ENCODE measurements at regions not wholly inside any gene's neighbourhood (a gene's known extent, or its start where the extent isn't known, plus 50 kb on each side); places are given as distances from the start of the nearest gene placed in this dataset.
"Not testable (repeated sequence)": the region's sequence is repeated elsewhere in the genome, so short reads cannot be mapped to it uniquely, and the experiment has no call there.

- no peak for DNase-seq (ENCODE audit: low read depth in 2 of 2)
These were observed 74.3 kb upstream of the GUCY1A1 start for GRCh38 chr4:155592179-155592937.

DNA sequence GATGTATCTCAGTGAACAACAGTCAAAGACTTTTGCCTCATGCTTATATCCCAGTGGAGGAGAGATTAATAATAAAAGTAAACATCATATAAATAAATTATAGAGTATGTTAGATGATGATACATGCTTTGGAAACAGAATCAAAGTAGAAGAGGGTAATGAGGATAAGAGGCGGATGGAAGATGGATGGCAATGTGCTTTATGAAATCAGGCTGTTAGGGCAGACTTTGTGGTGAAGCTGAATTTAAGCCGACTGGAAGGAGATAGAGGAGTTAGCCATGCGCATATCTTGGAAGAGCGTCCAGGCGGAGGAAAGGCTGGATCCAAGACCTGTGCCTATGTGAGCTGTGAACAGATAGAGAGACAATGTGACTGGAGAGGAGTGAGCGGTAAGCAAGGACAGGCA lies 74.9 kb upstream of the GUCY1A1 start:
- no peak for DNase-seq (ENCODE audit: low read depth in 2 of 2)

DNA sequence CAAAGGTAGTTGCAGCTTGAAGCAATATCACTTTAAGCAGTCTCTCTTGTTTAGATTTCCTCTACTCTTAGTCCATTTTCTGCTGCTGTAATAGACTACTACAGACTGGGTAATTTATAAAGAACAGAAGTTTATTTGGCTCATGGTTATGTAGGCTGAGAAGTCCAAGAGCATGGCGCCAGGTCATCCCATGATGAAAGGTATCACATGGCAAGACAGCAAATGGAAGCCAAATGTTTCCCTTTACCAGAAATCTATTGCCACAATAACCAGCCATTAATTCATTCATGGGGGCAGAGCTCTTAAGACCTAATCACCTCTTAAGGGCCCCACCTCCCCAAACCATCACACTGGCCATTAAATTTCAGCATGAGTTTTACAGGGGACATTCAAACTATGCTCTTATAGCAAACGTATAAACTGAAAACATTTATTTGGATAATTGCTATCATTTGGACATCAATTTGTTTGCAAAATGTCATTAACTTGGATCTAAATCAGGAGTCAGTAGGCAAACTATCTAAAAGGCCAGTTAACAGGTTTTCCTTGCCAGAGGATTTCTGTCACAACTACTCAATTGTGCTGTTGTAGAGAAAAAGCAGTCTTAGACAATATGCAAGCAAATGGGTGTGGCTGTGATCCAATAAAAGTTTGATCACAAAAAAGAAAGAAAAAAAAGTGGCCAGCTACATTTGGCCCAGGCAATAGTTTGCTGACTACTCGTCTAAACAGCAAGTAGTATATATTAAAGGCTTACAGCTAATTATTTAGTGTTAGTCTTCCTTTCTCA lies 75.7 kb upstream of the GUCY1A1 start:
- DNase-seq (ENCODE audit: low read depth in 2 of 2) = no peak

DNA sequence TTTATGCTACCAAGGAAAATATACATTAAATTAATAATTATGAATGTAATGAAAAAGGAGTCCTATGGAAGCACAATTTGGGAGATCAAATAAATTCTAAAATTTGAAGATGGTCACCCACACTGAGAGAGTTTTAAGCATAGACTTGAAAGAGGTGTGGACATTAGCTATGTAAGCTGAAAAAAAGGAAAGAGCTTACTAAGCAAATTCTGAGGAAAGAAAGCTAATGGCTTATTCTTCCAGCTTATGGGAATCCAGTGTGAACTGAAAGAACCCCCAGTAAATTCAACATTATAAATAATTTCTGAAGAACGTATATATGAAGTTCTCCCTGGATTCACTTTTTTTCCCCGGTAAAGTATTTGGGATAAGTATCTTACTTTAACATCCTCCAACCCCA lies 78.2 kb upstream of the GUCY1A1 start:
- DNase-seq (ENCODE audit: low read depth in 2 of 2) = no peak

DNA sequence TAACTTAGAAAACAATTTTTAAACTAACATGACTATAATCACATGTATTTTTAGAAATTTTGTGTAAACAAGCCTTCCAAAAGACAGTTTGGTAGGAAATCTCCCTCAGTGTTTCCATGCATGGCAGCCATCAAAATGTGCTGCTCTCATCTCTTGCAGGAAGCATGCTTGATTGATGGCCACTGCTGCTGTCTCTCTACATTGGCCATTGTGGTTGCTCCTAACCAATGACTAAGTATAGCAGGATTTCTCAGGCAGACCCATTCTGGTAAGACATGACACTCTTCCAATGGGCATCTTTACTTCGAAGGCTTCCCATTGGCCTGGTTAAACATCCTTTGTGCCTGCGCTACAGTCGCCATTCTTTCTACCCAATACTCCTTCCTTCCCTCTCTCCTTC lies 78.9 kb upstream of the GUCY1A1 start:
- no peak for DNase-seq (ENCODE audit: low read depth in 2 of 2)

DNA sequence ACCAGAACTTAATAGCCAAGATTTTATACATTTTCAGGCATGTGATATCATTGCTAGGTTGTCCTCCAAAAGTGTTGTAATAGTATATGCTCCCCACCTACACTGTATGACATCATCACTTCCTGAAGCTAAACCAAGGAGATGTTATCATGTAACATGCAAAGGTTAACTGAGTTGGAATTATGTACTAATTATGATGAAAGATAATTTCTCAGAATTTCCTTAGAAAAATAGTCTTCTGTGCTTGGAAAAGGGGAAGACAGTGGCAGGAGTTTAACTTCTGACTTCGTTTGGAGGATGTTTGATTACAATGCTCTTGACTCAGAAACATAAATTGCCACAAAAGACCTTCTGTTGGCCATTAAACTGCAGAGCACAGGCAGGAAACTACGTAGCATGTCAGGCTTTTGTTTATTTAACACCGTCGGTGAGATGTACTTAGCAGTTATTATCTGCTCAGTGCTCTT lies 83.6 kb upstream of the GUCY1A1 start:
- DNase-seq (ENCODE audit: low read depth in 2 of 2) = no peak

DNA sequence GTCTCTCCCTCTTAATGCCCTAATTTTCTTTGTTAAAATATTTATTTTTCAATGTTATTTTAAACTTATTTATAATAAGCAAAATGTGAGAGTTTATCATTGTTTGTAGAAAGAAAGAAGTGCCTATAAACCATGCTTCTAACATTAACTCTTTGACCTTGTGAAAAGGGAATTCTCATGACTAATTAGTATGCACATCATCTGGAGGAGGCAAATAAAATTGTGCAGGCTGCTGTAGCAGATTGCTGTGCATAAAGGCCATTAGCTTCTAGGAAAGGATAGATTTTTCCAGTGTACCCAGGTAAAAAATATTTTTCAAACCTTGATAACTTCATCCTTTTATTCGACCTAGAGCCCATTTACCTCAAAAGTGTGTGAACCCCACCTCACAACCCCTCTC lies 84.6 kb upstream of the GUCY1A1 start:
- DNase-seq (ENCODE audit: low read depth in 2 of 2) = no peak

DNA sequence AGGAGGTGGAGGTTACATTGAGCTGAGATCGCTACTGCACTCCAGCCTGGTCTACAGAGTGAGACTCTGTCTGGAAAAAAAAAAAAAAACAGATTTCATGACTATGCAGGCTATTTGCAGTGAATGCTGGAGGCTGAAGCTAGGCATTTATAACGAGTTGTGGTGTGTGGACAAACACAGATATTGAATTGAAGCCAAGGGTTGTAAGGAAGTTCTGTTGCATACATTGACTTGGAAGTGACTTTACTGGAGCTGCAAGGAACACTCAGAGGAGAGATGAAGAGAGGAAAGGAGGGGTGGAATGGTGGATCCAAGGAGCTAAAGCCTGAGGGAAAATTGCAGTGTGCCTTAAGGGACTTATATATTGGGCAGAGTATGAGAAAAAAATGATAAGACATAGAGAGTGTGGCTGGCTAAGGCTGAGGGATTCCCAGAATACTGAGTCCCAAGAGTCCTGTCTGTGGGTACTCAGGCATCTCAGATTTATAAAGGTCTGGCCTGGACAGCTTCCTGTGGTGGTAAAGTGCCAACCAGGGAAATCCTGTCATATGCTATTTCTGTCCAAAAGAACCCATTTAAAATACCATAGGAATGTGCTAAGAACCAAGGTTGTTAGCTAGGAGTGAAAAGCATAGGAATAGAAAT lies 87.8 kb upstream of the GUCY1A1 start:
- DNase-seq (ENCODE audit: low read depth in 2 of 2) = no peak

DNA sequence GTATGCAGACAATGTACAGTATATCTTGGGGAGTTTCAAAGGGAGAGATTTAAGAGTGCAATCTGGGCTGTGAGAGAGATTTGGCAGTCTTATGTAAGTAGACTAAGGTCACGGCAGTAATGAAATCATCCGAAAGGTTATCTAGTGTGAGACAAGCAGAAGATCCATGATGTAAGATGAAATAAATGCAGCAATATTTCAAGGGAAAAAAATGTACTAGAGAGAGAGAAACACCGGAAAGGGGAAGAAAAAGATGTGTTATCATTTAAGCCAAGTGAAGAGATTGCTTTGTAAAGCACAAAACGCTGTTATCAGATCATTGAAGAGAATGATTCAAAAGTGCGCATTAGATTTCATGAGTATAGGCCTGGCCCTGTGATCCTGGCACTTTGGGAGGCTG lies 88.4 kb upstream of the GUCY1A1 start:
- DNase-seq (ENCODE audit: low read depth in 2 of 2) = no peak

- DNase-seq (ENCODE audit: low read depth in 2 of 2) = not testable (repeated sequence)
These were observed 92.3 kb upstream of the GUCY1A1 start for GRCh38 chr4:155574329-155574728.

GRCh38 chr4:155573126-155573525 lies 93.5 kb upstream of the GUCY1A1 start:
- no peak for DNase-seq (ENCODE audit: low read depth in 2 of 2)

GRCh38 chr4:155572106-155572703 lies 94.4 kb upstream of the GUCY1A1 start:
- DNase-seq (ENCODE audit: low read depth in 2 of 2) = no peak

DNA sequence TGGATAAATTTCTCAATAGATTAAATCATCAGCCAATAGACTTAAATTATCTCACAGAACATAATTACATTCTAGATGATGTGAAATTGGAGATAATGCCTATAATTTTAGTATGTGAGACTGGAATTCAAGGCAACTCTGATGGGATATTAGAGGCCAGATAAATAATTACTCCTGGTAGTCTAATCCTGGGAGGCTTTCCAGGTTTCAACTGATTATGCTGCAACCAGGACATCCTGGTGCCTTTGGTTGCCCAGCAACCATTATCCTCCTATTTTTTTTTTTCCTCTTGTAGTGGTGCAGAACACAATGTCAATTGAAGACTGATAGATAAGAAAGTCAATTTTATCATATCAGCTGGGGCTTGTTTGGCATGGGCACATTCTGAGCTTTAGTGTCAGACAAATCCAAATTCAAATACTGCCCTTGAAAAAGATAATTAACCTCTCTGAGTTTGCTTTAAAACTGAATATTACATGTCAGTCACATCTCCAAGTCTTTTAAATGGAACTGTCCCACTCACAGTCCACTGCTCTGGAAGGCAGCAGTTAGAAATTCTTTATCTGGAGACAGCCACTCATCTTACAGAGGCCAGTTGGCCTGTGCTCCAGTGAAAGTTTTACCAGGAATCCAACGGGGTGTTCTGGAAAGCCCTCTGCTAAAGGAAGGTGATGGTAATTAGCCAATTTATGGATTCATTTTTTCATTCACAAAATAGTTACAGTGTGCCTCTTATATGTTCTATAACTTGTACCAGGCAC lies 95.3 kb upstream of the GUCY1A1 start:
- no peak for DNase-seq (ENCODE audit: low read depth in 2 of 2)

GRCh38 chr4:155570661-155571060 lies 96.0 kb upstream of the GUCY1A1 start:
- DNase-seq (ENCODE audit: low read depth in 2 of 2) = no peak

DNA sequence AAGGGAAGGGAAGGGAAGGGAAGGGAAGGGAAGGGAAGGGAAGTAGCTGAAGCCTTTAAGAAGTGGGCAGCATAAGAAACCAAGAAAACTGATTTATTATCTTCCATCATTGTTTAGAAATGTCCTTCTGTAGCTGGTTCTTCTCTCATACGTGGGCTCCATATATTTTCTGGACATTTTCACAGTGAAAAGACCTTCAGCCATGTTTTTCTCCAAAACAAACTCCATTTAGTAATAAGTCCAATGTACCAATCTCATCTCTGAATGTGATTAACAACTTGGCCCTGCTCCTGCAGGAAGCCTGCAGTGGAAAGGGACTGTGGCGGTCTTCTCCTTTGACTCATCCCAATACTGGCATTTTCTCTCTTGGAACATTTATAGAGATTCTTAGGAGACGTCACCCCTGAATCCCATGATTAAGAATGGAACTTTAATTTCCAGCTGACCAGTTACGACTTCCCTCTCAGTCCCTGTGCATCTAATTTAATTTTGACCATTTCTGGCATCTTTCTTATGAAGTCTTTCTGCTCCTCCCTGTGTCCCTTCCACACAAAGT lies 96.6 kb upstream of the GUCY1A1 start:
- DNase-seq (ENCODE audit: low read depth in 2 of 2) = no peak

DNA sequence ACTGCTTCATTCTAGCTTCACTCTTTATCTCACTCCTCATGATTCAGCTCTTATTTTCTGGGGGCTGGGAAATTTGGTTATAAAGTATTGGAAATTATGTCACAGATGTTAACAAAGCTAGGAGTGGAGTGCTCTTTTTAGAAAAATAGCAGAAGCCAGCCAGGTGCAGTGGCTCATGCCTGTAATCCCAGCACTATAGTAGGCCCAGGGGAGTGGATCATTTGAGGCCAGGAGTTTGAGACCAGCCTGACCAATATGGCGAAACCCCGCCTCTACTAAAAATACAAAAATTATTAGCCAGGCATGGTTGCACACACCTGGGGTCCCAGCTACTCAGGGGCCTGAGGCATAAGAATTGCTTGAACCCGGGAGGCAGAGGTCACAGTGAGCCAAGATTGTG lies 97.2 kb upstream of the GUCY1A1 start:
- DNase-seq (ENCODE audit: low read depth in 2 of 2) = no peak

DNA sequence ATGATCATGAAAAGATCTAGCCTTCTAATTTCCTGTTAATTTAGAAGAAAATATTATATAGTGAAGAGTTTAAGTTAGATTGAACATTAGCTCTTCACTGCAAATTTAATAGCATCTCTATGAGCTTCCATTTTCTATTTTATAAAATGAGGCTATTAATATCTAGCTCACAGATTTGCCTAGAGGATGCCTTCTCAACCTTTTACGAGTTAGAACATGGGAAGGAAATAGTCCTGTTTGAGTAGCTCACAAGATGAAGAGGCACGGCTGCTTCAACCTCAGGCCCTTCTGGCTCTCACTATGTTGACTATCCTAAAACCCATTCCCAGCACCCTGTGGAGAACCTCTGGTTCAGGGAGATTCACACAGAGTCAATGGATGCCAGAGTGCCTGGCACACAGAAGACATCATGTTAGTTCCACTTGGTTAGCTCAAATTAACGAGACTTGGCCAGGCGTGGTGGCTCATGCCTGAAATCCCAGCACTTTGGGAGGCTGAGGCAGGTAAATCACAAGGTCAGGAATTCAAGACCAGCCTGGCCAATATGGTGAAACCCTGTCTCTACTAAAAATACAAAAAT lies 97.9 kb upstream of the GUCY1A1 start:
- DNase-seq (ENCODE audit: low read depth in 2 of 2) = no peak

DNA sequence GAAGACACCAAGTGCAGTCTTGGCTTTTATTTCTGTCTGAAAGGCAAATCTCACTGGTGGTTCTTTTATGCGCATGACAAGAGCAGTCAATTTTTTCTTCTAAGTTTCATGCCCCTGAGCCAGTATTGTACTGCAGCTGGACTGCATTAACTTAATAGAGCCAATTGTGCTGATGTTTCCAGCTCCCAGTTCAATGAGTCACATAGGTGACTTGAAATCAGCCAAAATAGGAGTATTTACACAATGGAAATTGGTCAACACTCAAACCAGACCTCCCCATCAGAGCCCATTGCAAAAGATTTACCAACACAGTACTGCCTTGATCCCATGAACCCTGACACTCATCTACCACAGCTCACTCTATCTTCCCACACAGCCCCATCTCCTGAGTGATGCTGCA lies 100.3 kb upstream of the GUCY1A1 start:
- no peak for DNase-seq (ENCODE audit: low read depth in 2 of 2)

- no peak for DNase-seq (ENCODE audit: low read depth in 2 of 2)
These were observed 100.9 kb upstream of the GUCY1A1 start for GRCh38 chr4:155565776-155566175.

DNA sequence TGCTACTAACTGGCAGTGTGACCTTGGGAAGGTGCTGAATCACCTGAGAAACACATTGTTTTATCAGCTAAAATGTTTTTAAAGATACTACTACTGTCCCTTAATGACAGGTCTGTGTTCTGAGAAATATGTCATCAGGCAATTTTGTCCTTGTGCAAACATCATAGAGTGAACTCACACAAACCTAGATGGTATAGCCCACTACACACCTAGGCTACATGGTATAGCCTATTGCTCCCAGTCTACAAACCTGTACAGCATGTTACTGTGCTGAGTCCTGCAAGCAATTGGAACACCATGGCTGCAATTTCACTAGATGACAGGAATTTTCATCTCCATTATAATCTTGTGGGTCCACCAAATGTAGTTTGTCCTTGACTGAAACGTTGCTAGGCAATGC lies 101.3 kb upstream of the GUCY1A1 start:
- no peak for DNase-seq (ENCODE audit: low read depth in 2 of 2)

- no peak for DNase-seq (ENCODE audit: low read depth in 2 of 2)
These were observed 101.8 kb upstream of the GUCY1A1 start for GRCh38 chr4:155564880-155565279.
